ENCODE measurements at regions not wholly inside any gene's neighbourhood (a gene's known extent, or its start where the extent isn't known, plus 50 kb on each side); places are given as distances from the start of the nearest gene placed in this dataset.
A peak's percentile ranks its signal among the peaks of the same experiment; 100 is the strongest.

- 83% methylated on average over 2 of the region's 2 CpGs for WGBS, 2 donors
- Histone ChIP-seq H3K4me3 (no peak overlapping the region), H3K4me1 (peaks cover 6% of the 10 kb centered on the region), H3K9me3 (no peaks in the 10 kb centered on the region), H3K36me3 (replicated peaks in 1 of 2; ENCODE audit: insufficient read depth in 1 of 2, low read depth in 2 of 2) (no peaks in the 10 kb centered on the region), H3K27ac (no peak overlapping the region), H3K27me3 (no peaks in the 10 kb centered on the region)
- DNase-seq (peak in 1 of 4 donors; percentile 19), ATAC-seq (no peak)
- TF ChIP-seq CTCF (IDR thresholded peaks at IDR 0.05) (no peak), POLR2A (IDR thresholded peaks at IDR 0.05) (no peak)
- intact Hi-C loops (cut with DNase I), result no loop called here
These were observed 89.7 kb upstream of the CYP1B1 start for GRCh38 chr2:38165698-38166097.

GRCh38 chr2:38164881-38165280 is 88.9 kb upstream of the CYP1B1 start:
- intact Hi-C loops (cut with DNase I), result no loop called here
- ATAC-seq (no peak), DNase-seq (no peak)
- TF ChIP-seq POLR2A (IDR thresholded peaks at IDR 0.05), result no peak
- TF ChIP-seq CTCF (IDR thresholded peaks at IDR 0.05), result no peak
- Histone ChIP-seq H3K9me3 (no peaks in the 10 kb centered on the region), H3K4me3 (no peak overlapping the region), H3K36me3 (replicated peaks in 1 of 2; ENCODE audit: insufficient read depth in 1 of 2, low read depth in 2 of 2) (no peaks in the 10 kb centered on the region), H3K27ac (no peak overlapping the region), H3K27me3 (no peaks in the 10 kb centered on the region), H3K4me1 (peaks cover 6% of the 10 kb centered on the region)
- WGBS, 2 donors, result 86 to 87% methylated on average over 4 of the region's 4 CpGs

GRCh38 chr2:38163579-38163978 is 87.6 kb upstream of the CYP1B1 start:
- TF ChIP-seq CTCF (IDR thresholded peaks at IDR 0.05), result no peak
- TF ChIP-seq POLR2A (IDR thresholded peaks at IDR 0.05), result no peak
- H3K27ac ChIP-seq, result no peak overlapping the region

GRCh38 chr2:38163006-38163405 is 87.1 kb upstream of the CYP1B1 start:
- DNase-seq (no peak), ATAC-seq (no peak)
- H3K4me1 ChIP-seq, result peaks cover 6% of the 10 kb centered on the region
- H3K9me3 ChIP-seq, result no peaks in the 10 kb centered on the region
- TF ChIP-seq POLR2A (IDR thresholded peaks at IDR 0.05), result no peak
- TF ChIP-seq CTCF (IDR thresholded peaks at IDR 0.05), result no peak
- 56 to 82% methylated on average over 3 of the region's 3 CpGs for WGBS, 2 donors
- no peaks in the 10 kb centered on the region for H3K27me3 ChIP-seq
- H3K4me3 ChIP-seq, result no peak overlapping the region
- intact Hi-C loops (cut with DNase I), result no loop called here
- no peaks in the 10 kb centered on the region for H3K36me3 ChIP-seq (replicated peaks in 1 of 2; ENCODE audit: insufficient read depth in 1 of 2, low read depth in 2 of 2)
- H3K27ac ChIP-seq, result no peak overlapping the region

More at GRCh38 chr2:38163579-38163978, 87.6 kb upstream of the CYP1B1 start:
- 84% methylated on average over 1 of the region's 1 CpG for WGBS, 2 donors
- H3K9me3 ChIP-seq, result no peaks in the 10 kb centered on the region
- H3K4me3 ChIP-seq, result no peak overlapping the region
- ATAC-seq (no peak), DNase-seq (no peak)
- no peaks in the 10 kb centered on the region for H3K27me3 ChIP-seq
- no peaks in the 10 kb centered on the region for H3K36me3 ChIP-seq (replicated peaks in 1 of 2; ENCODE audit: insufficient read depth in 1 of 2, low read depth in 2 of 2)
- intact Hi-C loops (cut with DNase I), result no loop called here
- H3K4me1 ChIP-seq, result peaks cover 6% of the 10 kb centered on the region

- Histone ChIP-seq H3K27ac (no peak overlapping the region), H3K4me1 (no peaks in the 10 kb centered on the region), H3K27me3 (no peaks in the 10 kb centered on the region), H3K9me3 (no peaks in the 10 kb centered on the region), H3K4me3 (no peak overlapping the region), H3K36me3 (replicated peaks in 1 of 2; ENCODE audit: insufficient read depth in 1 of 2, low read depth in 2 of 2) (no peaks in the 10 kb centered on the region)
- intact Hi-C loops (cut with DNase I), result no loop called here
- no peak for TF ChIP-seq CTCF (IDR thresholded peaks at IDR 0.05)
- DNase-seq (no peak), ATAC-seq (no peak)
- 75 to 76% methylated on average over 5 of the region's 5 CpGs for WGBS, 2 donors
These were observed 84.6 kb upstream of the CYP1B1 start for GRCh38 chr2:38160516-38160915.
